Stimulated activated naive B cell treated with anti-CD40 and anti-IgM and Interleukin-4, amounts not matched to agents 10 μg/mL and 1 μg/mL and 100 μg/mL, for 72 hours (primary cell): ENCODE measurements at regions not wholly inside any gene's neighbourhood (a gene's known extent, or its start where the extent isn't known, plus 50 kb on each side); places are given as distances from the start of the nearest gene placed in this dataset.

ENCODE experiments used
- ATAC-seq, 2 donors: fragments of 150-1000 bp; cut with Tn5 transposase; replicated peaks; 2 replicates each; pipeline ENCODE4 v1.10.0; 2021; ENCODE audit warnings: moderate library complexity in 1 of 2
- DNase-seq: peaks from one replicate; pipeline ENCODE4 v3.0.0; 2021
- H3K27ac Mint-ChIP-seq: one replicate; pipeline ENCODE4 v1.8.0; 2022; ENCODE audit warnings: mild to moderate bottlenecking, mixed read lengths
- H3K27me3 Mint-ChIP-seq, 2 donors: one replicate each; pipeline ENCODE4 v1.8.0; 2022; ENCODE audit warnings: mixed read lengths in 2 of 2
- H3K36me3 Mint-ChIP-seq, 2 donors: one replicate each; pipeline ENCODE4 v1.8.0; 2022; ENCODE audit warnings: mixed read lengths in 2 of 2, mild to moderate bottlenecking in 1 of 2
- H3K4me1 Mint-ChIP-seq, 2 donors: one replicate each; pipeline ENCODE4 v1.8.0; 2022; ENCODE audit warnings: mixed read lengths in 2 of 2, mild to moderate bottlenecking in 1 of 2
- H3K4me3 Mint-ChIP-seq, 2 donors: one replicate each; pipeline ENCODE4 v1.8.0; 2022; ENCODE audit warnings: mild to moderate bottlenecking in 2 of 2, mixed read lengths in 2 of 2, moderate library complexity in 1 of 2
- H3K9me3 Mint-ChIP-seq, 2 donors: one replicate each; pipeline ENCODE4 v1.8.0; 2022; ENCODE audit warnings: mixed read lengths in 2 of 2, mild to moderate bottlenecking in 1 of 2

GRCh38 chr7:125484755-125485154 is 555.1 kb upstream of the POT1 start:
- Mint-ChIP-seq H3K4me1 (no peaks in the 10 kb centered on the region), H3K27me3 (no peaks in the 10 kb centered on the region), H3K27ac (no peak overlapping the region), H3K9me3 (peaks cover 0 to 4% of the 10 kb centered on the region in 2 donors), H3K36me3 (no peaks in the 10 kb centered on the region), H3K4me3 (no peak overlapping the region)
- DNase-seq (no peak), ATAC-seq (no peak)

GRCh38 chr7:125481323-125481722 is 551.7 kb upstream of the POT1 start:
- no peak for DNase-seq
- Mint-ChIP-seq H3K36me3 (no peaks in the 10 kb centered on the region), H3K27me3 (no peaks in the 10 kb centered on the region), H3K27ac (no peak overlapping the region), H3K9me3 (peaks cover 0 to 3% of the 10 kb centered on the region in 2 donors), H3K4me1 (no peaks in the 10 kb centered on the region), H3K4me3 (no peak overlapping the region)
- ATAC-seq = no peak

- Mint-ChIP-seq H3K4me1 (no peaks in the 10 kb centered on the region), H3K27ac (no peak overlapping the region), H3K36me3 (no peaks in the 10 kb centered on the region), H3K9me3 (peaks cover 0 to 3% of the 10 kb centered on the region in 2 donors), H3K4me3 (no peak overlapping the region), H3K27me3 (no peaks in the 10 kb centered on the region)
- DNase-seq (no peak), ATAC-seq (no peak)
Measured at GRCh38 chr7:125480762-125481161, 551.1 kb upstream of the POT1 start.

GRCh38 chr7:125468855-125469174 is 539.2 kb upstream of the POT1 start:
- Mint-ChIP-seq H3K36me3 (no peaks in the 10 kb centered on the region), H3K4me1 (no peaks in the 10 kb centered on the region), H3K27ac (no peak overlapping the region), H3K9me3 (peaks cover 0 to 4% of the 10 kb centered on the region in 2 donors), H3K27me3 (no peaks in the 10 kb centered on the region), H3K4me3 (no peak overlapping the region)
- no peak for ATAC-seq
- DNase-seq = no peak

- H3K4me1 Mint-ChIP-seq = no peaks in the 10 kb centered on the region
- no peaks in the 10 kb centered on the region for H3K36me3 Mint-ChIP-seq
- no peak for DNase-seq
- no peak overlapping the region for H3K27ac Mint-ChIP-seq
- H3K9me3 Mint-ChIP-seq = peaks cover 0 to 4% of the 10 kb centered on the region in 2 donors
- H3K4me3 Mint-ChIP-seq = no peak overlapping the region
- no peak for ATAC-seq
- no peaks in the 10 kb centered on the region for H3K27me3 Mint-ChIP-seq
Measured at GRCh38 chr7:125467996-125468854, 538.6 kb upstream of the POT1 start.

- Mint-ChIP-seq H3K36me3 (no peaks in the 10 kb centered on the region), H3K4me1 (no peaks in the 10 kb centered on the region), H3K9me3 (peaks cover 3 to 6% of the 10 kb centered on the region in 2 donors), H3K4me3 (no peak overlapping the region), H3K27ac (no peak overlapping the region), H3K27me3 (no peaks in the 10 kb centered on the region)
- DNase-seq (no peak), ATAC-seq (no peak)
Measured at GRCh38 chr7:125465527-125465926, 535.9 kb upstream of the POT1 start.

GRCh38 chr7:125462615-125463014 is 533.0 kb upstream of the POT1 start:
- Mint-ChIP-seq H3K4me3 (no peak overlapping the region), H3K27ac (no peak overlapping the region), H3K9me3 (peaks cover 9 to 20% of the 10 kb centered on the region in 2 donors), H3K27me3 (no peaks in the 10 kb centered on the region), H3K36me3 (no peaks in the 10 kb centered on the region), H3K4me1 (no peaks in the 10 kb centered on the region)
- DNase-seq (no peak), ATAC-seq (no peak)

GRCh38 chr7:125459038-125459437 is 529.4 kb upstream of the POT1 start:
- Mint-ChIP-seq H3K36me3 (no peaks in the 10 kb centered on the region), H3K27ac (no peak overlapping the region), H3K4me3 (no peak overlapping the region), H3K9me3 (peaks cover 17 to 27% of the 10 kb centered on the region in 2 donors), H3K27me3 (no peaks in the 10 kb centered on the region), H3K4me1 (no peaks in the 10 kb centered on the region)
- no peak for DNase-seq
- no peak for ATAC-seq

GRCh38 chr7:125450749-125451148 is 521.1 kb upstream of the POT1 start:
- no peaks in the 10 kb centered on the region for H3K27me3 Mint-ChIP-seq
- H3K4me1 Mint-ChIP-seq = no peaks in the 10 kb centered on the region
- H3K4me3 Mint-ChIP-seq = no peak overlapping the region
- H3K36me3 Mint-ChIP-seq = no peaks in the 10 kb centered on the region
- DNase-seq (no peak), ATAC-seq (no peak)
- no peak overlapping the region for H3K27ac Mint-ChIP-seq
- H3K9me3 Mint-ChIP-seq = peaks cover 3 to 5% of the 10 kb centered on the region in 2 donors

- Mint-ChIP-seq H3K36me3 (no peaks in the 10 kb centered on the region), H3K4me3 (no peak overlapping the region), H3K27me3 (no peaks in the 10 kb centered on the region), H3K27ac (no peak overlapping the region), H3K9me3 (peaks cover 0 to 4% of the 10 kb centered on the region in 2 donors), H3K4me1 (no peaks in the 10 kb centered on the region)
- ATAC-seq = no peak
- DNase-seq = no peak
Measured at GRCh38 chr7:125445836-125446235, 516.2 kb upstream of the POT1 start.

GRCh38 chr7:125444864-125445263 is 515.2 kb upstream of the POT1 start:
- Mint-ChIP-seq H3K4me3 (no peak overlapping the region), H3K27ac (no peak overlapping the region), H3K9me3 (peaks cover 0 to 4% of the 10 kb centered on the region in 2 donors), H3K36me3 (no peaks in the 10 kb centered on the region), H3K27me3 (no peaks in the 10 kb centered on the region), H3K4me1 (no peaks in the 10 kb centered on the region)
- ATAC-seq (no peak), DNase-seq (no peak)

GRCh38 chr7:125436220-125436619 is 506.6 kb upstream of the POT1 start:
- ATAC-seq = no peak
- Mint-ChIP-seq H3K27me3 (no peaks in the 10 kb centered on the region), H3K27ac (no peak overlapping the region), H3K4me3 (no peak overlapping the region), H3K36me3 (no peaks in the 10 kb centered on the region), H3K4me1 (no peaks in the 10 kb centered on the region), H3K9me3 (no peaks in the 10 kb centered on the region)
- no peak for DNase-seq

- Mint-ChIP-seq H3K9me3 (no peaks in the 10 kb centered on the region), H3K36me3 (no peaks in the 10 kb centered on the region), H3K27me3 (no peaks in the 10 kb centered on the region), H3K4me3 (no peak overlapping the region), H3K27ac (no peak overlapping the region), H3K4me1 (no peaks in the 10 kb centered on the region)
- DNase-seq (no peak), ATAC-seq (no peak)
Measured at GRCh38 chr7:125431349-125431748, 501.7 kb upstream of the POT1 start.

GRCh38 chr7:125430013-125430412 is 500.4 kb upstream of the POT1 start:
- Mint-ChIP-seq H3K4me1 (no peaks in the 10 kb centered on the region), H3K9me3 (no peaks in the 10 kb centered on the region), H3K27me3 (no peaks in the 10 kb centered on the region), H3K27ac (no peak overlapping the region), H3K36me3 (no peaks in the 10 kb centered on the region), H3K4me3 (no peak overlapping the region)
- ATAC-seq (no peak), DNase-seq (no peak)

- Mint-ChIP-seq H3K9me3 (no peaks in the 10 kb centered on the region), H3K4me3 (no peak overlapping the region), H3K27me3 (no peaks in the 10 kb centered on the region), H3K27ac (no peak overlapping the region), H3K4me1 (no peaks in the 10 kb centered on the region), H3K36me3 (no peaks in the 10 kb centered on the region)
- DNase-seq = no peak
- no peak for ATAC-seq
Measured at GRCh38 chr7:125427676-125428075, 498.1 kb upstream of the POT1 start.
